Ishikawa (cell line): ENCODE measurements at regions not wholly inside any gene's neighbourhood (a gene's known extent, or its start where the extent isn't known, plus 50 kb on each side); places are given as distances from the start of the nearest gene placed in this dataset.

Source experiments
- CEBPB ChIP-seq: IDR thresholded peaks from 2 replicates; pipeline ENCODE4 v1.6.1; 2012
- CREB1 ChIP-seq: IDR thresholded peaks from 2 replicates; pipeline ENCODE4 v1.6.1; 2012; ENCODE audit warnings: low read depth
- EGR1 ChIP-seq: IDR thresholded peaks from 2 replicates; pipeline ENCODE4 v1.6.1; 2012
- EP300 ChIP-seq: IDR thresholded peaks from 2 replicates; pipeline ENCODE4 v1.6.1; 2012; ENCODE audit warnings: borderline replicate concordance
- FOXM1 ChIP-seq: IDR thresholded peaks from 2 replicates; pipeline ENCODE4 v1.6.1; 2012; ENCODE audit warnings: low read depth, borderline replicate concordance
- NFIC ChIP-seq: IDR thresholded peaks from 2 replicates; pipeline ENCODE4 v1.6.1; 2012
- RAD21 ChIP-seq: IDR thresholded peaks from 2 replicates; pipeline ENCODE4 v1.6.1; 2012; ENCODE audit warnings: low read depth
- TAF1 ChIP-seq: IDR thresholded peaks from 2 replicates; pipeline ENCODE4 v1.6.1; 2012; ENCODE audit warnings: low read depth, mild to moderate bottlenecking
- TCF12 ChIP-seq: IDR thresholded peaks from 2 replicates; pipeline ENCODE4 v1.6.1; 2012; ENCODE audit warnings: low read depth
- TEAD4 ChIP-seq: IDR thresholded peaks from 2 replicates; pipeline ENCODE4 v1.6.1; 2012
- YY1 ChIP-seq: IDR thresholded peaks from 2 replicates; pipeline ENCODE4 v1.6.1; 2012; ENCODE audit warnings: low read depth
- ZBTB7A ChIP-seq: IDR thresholded peaks from 2 replicates; pipeline ENCODE4 v1.6.1; 2012; ENCODE audit warnings: low read depth
- TF ChIP-seq, protein P1 (sequence below): IDR thresholded peaks from 2 replicates; pipeline ENCODE4 v1.6.1; 2012; ENCODE audit warnings: low read depth, mild to moderate bottlenecking
- TF ChIP-seq, protein P2 (sequence below): IDR thresholded peaks from 2 replicates; pipeline ENCODE4 v1.6.1; 2012
- TF ChIP-seq, protein P3 (sequence below): IDR thresholded peaks from 2 replicates; pipeline ENCODE4 v1.6.1; 2012

DNA sequence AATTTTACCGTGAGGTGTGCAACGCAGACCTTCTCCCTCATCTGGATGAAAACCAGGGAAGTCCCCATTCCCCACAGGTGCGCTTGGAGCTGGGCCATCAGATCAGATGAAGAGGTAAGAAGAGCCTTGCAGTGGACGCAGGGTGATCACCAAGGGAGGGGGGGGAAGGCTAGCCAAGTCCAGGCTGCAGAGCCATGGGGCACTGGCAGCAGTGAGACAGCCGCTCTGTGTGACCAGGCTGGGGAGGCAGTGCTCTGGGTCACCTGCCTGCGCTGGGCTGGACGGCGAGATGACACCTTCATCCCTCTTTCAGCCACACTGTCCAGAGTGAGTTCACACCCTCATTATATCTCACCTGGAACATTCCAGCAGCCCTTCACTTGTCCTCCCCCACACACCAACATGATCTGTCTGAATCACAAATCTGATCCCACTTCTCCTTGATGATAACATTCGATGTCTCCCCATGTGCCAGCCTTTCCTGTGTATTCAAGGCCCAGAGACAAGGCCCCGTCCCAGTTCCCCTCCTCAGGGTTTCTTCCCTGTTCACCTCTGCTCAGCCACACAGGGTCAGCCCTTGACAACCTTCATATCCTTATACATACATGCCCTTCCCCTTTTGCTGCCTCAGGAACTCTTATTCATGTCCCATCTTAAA lies 65.9 kb upstream of the VASH1 start:
- TF ChIP-seq EP300 = no peak
- TF ChIP-seq EGR1 = no peak
- TF ChIP-seq TAF1 = no peak
- no peak for TF ChIP-seq CEBPB
- TF ChIP-seq CREB1 = no peak

DNA sequence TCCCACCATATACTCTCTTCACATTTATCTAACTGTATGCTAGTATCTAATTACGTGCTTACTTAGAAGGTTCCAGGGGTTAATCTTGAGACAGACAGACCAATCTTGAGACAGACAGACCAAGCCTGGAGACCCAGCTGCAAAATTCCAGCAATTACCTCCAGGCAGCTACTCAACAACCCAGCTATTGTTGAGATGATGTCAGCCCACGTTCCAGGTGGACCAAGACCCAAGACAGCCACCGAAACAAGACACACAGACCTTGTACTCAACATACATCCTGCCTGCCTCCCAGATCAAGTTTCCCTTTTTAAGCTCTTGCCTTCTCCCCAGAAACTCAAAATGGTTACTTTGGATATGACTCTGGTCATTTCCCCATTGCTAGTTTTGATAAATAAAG lies 64.9 kb upstream of the VASH1 start:
- TF ChIP-seq CREB1 (no peak), FOXM1 (no peak), NFIC (no peak), TCF12 (no peak), TAF1 (no peak), YY1 (no peak), RAD21 (no peak), EP300 (no peak), TEAD4 (no peak), EGR1 (no peak), ZBTB7A (no peak), CEBPB (no peak)
- TF ChIP-seq, protein P1, sequence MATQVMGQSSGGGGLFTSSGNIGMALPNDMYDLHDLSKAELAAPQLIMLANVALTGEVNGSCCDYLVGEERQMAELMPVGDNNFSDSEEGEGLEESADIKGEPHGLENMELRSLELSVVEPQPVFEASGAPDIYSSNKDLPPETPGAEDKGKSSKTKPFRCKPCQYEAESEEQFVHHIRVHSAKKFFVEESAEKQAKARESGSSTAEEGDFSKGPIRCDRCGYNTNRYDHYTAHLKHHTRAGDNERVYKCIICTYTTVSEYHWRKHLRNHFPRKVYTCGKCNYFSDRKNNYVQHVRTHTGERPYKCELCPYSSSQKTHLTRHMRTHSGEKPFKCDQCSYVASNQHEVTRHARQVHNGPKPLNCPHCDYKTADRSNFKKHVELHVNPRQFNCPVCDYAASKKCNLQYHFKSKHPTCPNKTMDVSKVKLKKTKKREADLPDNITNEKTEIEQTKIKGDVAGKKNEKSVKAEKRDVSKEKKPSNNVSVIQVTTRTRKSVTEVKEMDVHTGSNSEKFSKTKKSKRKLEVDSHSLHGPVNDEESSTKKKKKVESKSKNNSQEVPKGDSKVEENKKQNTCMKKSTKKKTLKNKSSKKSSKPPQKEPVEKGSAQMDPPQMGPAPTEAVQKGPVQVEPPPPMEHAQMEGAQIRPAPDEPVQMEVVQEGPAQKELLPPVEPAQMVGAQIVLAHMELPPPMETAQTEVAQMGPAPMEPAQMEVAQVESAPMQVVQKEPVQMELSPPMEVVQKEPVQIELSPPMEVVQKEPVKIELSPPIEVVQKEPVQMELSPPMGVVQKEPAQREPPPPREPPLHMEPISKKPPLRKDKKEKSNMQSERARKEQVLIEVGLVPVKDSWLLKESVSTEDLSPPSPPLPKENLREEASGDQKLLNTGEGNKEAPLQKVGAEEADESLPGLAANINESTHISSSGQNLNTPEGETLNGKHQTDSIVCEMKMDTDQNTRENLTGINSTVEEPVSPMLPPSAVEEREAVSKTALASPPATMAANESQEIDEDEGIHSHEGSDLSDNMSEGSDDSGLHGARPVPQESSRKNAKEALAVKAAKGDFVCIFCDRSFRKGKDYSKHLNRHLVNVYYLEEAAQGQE = no peak
- TF ChIP-seq, protein P2, sequence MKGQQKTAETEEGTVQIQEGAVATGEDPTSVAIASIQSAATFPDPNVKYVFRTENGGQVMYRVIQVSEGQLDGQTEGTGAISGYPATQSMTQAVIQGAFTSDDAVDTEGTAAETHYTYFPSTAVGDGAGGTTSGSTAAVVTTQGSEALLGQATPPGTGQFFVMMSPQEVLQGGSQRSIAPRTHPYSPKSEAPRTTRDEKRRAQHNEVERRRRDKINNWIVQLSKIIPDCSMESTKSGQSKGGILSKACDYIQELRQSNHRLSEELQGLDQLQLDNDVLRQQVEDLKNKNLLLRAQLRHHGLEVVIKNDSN = no peak
- TF ChIP-seq, protein P3, sequence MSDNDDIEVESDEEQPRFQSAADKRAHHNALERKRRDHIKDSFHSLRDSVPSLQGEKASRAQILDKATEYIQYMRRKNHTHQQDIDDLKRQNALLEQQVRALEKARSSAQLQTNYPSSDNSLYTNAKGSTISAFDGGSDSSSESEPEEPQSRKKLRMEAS = no peak

DNA sequence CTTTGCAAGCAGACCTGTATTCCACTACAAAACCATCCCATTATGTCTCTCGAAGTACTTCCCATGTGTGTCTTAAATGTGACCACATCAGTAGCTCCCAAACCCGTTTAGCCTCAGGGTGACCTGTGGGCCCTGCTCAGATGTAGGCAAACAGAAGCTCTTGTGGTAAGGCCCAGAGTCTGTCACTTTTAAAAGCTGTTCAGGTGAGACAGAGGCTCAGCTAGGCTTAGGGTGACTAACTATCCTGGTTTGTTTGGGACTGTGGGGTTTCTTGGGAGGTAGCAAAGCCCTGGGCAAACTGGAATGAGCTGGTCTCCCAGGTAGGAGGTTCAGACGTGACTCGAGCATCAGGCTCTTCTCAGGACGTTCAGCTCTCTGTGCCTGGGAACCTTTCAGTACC lies 64.5 kb upstream of the VASH1 start:
- TF ChIP-seq TCF12 = no peak
- TF ChIP-seq EGR1 = no peak
- no peak for TF ChIP-seq CEBPB
- TF ChIP-seq CREB1 = no peak
- no peak for TF ChIP-seq FOXM1
- TF ChIP-seq, protein P2 = no peak
- no peak for TF ChIP-seq EP300
- TF ChIP-seq ZBTB7A = no peak
- TF ChIP-seq YY1 = no peak
- TF ChIP-seq NFIC = no peak
- TF ChIP-seq, protein P3 = no peak
- TF ChIP-seq, protein P1 = no peak

DNA sequence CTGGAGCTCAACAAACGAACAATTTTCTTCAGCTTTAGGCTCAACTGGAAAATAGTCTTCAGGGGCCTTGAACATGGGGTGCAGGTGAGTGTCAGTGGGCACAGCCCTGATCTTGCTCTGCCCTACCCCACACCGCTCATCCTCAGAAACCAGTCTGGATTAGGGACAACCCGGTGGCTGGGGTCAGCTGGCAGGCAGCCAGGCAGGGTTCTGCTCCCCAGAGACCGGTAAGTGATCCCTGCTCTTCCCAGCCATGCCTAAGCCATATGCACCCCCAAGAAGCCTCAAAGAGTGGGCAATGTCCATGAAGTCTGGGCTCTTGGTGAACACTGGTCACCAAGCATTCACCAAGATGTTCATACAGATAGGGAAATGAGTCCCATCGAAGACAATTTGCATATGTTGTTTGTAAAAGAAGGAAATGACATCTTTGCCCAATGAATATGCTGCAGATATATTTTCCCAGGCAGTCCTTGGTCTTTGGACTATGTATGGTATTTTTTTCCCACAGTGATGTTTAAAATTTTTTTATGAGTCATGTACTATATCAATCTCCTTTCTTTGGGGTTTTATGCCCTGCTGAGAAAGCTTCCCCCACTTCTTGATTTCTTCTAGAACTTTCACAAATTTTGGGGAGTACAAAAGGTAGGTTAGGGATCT lies 63.9 kb upstream of the VASH1 start:
- TF ChIP-seq, protein P1 = no peak
- TF ChIP-seq EP300 (no peak), ZBTB7A (no peak), EGR1 (no peak), RAD21 (no peak), FOXM1 (no peak), CREB1 (no peak), CEBPB (no peak), TAF1 (no peak), YY1 (no peak), NFIC (no peak), TCF12 (no peak)
- TF ChIP-seq, protein P2 = no peak
- TF ChIP-seq, protein P3 = no peak
